Activated CD4-positive, alpha-beta T cell treated with anti-CD3 and anti-CD28 coated beads, Interleukin-2, amount 10 ng/mL, durations not matched to agents 24 days and 14 days (primary cell): ENCODE measurements at regions not wholly inside any gene's neighbourhood (a gene's known extent, or its start where the extent isn't known, plus 50 kb on each side); places are given as distances from the start of the nearest gene placed in this dataset.

ENCODE experiments used
- DNase-seq: peaks from one replicate; pipeline ENCODE4 v3.0.0; 2022
- H3K27ac Mint-ChIP-seq: one replicate; pipeline ENCODE4 v1.8.0; 2022; ENCODE audit warnings: mild to moderate bottlenecking, mixed read lengths
- H3K27me3 Mint-ChIP-seq: one replicate; pipeline ENCODE4 v1.8.0; 2022; ENCODE audit warnings: mixed read lengths
- H3K36me3 Mint-ChIP-seq: one replicate; pipeline ENCODE4 v1.8.0; 2022; ENCODE audit warnings: low read depth, mild to moderate bottlenecking, mixed read lengths
- H3K4me1 Mint-ChIP-seq: one replicate; pipeline ENCODE4 v1.8.0; 2021; ENCODE audit warnings: mixed read lengths
- H3K4me3 Mint-ChIP-seq: one replicate; pipeline ENCODE4 v1.8.0; 2022; ENCODE audit warnings: mild to moderate bottlenecking, moderate library complexity, mixed read lengths
- H3K9me3 Mint-ChIP-seq: one replicate; pipeline ENCODE4 v1.8.0; 2021; ENCODE audit warnings: mixed read lengths
- intact Hi-C: fragments of 100-400 bp; cut with micrococcal nuclease; formaldehyde crosslinking; loops from one replicate; pipeline ENCODE4 v1.15.1; 2023

DNA sequence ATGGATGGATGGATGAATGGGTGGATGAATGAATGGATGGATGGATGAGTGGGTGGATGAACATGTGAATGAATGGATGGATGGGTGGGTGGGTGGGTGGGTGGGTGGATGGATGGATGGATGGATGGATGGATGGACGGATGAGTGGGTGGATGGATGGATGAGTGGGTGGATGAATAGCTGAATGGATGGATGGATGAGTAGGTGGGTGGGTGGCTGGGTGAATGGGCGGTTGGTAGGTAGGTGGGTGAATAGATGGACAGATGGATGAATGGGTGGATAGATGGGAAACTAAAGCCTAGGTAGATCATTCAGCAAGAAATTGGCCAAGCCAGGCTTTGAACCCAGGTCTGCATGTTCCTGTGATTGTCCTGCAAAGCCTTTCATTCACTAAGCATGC, 155.6 kb downstream of the WNT5A start:
- H3K36me3 Mint-ChIP-seq, result no peaks in the 10 kb centered on the region
- H3K4me3 Mint-ChIP-seq, result no peak overlapping the region
- DNase-seq, result no peak
- intact Hi-C loops, result no loop called here
- peaks cover 10% of the 10 kb centered on the region for H3K9me3 Mint-ChIP-seq
- H3K4me1 Mint-ChIP-seq, result no peaks in the 10 kb centered on the region
- no peaks in the 10 kb centered on the region for H3K27me3 Mint-ChIP-seq
- no peak overlapping the region for H3K27ac Mint-ChIP-seq

DNA sequence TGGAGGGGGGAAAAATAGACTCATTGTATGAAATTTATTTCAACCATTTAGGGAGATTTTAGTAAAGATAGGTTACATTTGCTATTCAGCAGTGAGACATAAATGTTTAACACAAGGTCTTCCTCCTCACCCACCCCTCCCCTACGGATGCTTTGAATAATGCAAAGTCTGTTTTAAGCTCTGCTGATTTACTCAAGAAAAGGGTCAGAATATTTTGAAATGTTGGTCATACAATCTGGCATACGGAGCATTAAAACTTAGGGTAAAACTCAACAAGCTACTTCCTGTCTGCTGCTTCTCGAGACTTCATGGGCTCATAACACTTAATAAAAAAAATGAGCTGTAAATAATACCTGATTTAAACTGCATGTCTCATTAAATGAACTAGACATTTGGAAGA, 156.3 kb downstream of the WNT5A start:
- H3K9me3 Mint-ChIP-seq, result peaks cover 10% of the 10 kb centered on the region
- no peaks in the 10 kb centered on the region for H3K36me3 Mint-ChIP-seq
- H3K27me3 Mint-ChIP-seq, result no peaks in the 10 kb centered on the region
- no peaks in the 10 kb centered on the region for H3K4me1 Mint-ChIP-seq
- H3K27ac Mint-ChIP-seq, result no peak overlapping the region
- H3K4me3 Mint-ChIP-seq, result no peak overlapping the region
- intact Hi-C loops, result no loop called here
- no peak for DNase-seq

DNA sequence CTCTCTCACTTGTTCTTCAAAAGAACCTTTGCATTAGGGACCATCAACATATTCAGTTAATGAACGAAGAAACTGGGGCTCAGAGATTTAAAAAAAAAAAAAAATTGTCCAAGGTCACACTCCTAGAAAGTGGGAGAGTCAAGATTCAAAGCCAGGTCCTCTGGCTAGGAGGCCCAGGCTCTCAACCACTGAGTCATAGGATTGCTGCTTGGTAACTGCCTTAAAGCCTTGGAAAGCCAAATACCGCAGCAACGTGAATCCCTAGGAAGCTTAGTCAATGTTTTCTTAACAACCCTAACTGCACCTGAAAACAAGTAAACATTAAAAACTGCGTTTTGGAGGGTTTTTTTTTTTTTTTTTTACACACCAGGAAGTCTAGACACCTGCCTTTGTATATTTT, 156.8 kb downstream of the WNT5A start:
- peaks cover 10% of the 10 kb centered on the region for H3K9me3 Mint-ChIP-seq
- H3K36me3 Mint-ChIP-seq, result no peaks in the 10 kb centered on the region

DNA sequence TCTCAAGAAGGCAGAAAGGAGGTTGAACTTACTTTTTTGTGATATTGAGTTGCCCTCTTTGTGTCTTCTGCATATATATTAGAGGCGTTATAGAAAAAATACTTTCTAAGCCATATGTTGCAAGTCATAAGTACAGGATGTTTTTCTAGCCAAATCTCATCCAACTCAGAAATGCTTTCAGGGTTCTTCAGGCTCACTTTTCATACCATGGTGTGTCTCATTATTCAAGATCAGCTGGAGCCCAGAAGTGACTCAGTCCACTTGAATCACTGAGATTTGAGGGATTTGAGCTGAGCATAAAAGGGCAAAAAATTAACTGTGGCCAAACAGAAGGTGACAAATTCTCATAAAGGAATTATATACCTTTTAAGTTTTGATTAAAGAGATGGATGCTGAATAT, 157.3 kb downstream of the WNT5A start:
- no peaks in the 10 kb centered on the region for H3K4me1 Mint-ChIP-seq
- no peak for DNase-seq
- no peaks in the 10 kb centered on the region for H3K27me3 Mint-ChIP-seq
- no peaks in the 10 kb centered on the region for H3K36me3 Mint-ChIP-seq
- H3K27ac Mint-ChIP-seq, result no peak overlapping the region
- H3K9me3 Mint-ChIP-seq, result peaks cover 10% of the 10 kb centered on the region
- intact Hi-C loops, result no loop called here
- H3K4me3 Mint-ChIP-seq, result no peak overlapping the region

More for the DNA sequence above, 156.8 kb downstream of the WNT5A start:
- intact Hi-C loops, result no loop called here
- Mint-ChIP-seq H3K4me3 (no peak overlapping the region), H3K4me1 (no peaks in the 10 kb centered on the region), H3K27me3 (no peaks in the 10 kb centered on the region), H3K27ac (no peak overlapping the region)
- no peak for DNase-seq

DNA sequence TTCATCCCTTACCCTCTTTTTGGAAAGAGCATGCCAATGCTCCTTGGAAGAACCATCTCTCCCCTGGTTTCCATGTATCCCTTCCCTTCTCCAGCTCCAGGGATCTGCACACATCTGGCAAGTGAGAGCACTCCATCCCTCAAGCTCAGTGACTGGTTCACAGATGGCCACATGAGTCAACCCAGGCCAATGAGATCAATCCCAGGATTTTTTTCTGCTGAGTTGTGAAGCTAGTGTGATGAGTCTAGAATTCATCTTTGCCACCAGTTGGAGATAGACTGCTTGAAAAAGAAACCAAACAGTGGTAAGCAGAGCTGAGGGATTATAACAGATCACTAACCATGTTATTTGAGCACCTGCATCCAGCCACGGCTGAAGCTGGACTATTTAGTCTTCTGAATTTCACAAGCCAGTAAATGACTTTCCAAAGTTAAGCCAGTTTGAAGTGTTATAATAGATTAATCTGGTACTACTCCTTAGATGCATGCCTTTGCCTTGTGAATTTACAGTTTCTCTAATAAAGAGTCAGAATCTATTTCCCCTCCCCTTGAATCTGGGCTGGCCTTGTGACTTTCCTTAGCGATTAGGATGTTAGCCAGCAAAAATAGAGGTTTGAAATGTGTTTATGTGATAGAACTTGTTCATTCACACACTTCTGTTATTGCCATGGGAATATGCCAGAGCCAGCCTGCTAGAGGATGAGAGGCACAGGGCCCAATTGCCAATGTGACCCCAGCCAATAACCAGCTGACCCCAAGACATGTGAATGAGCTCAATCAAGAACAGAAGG, 159.8 kb downstream of the WNT5A start:
- Mint-ChIP-seq H3K4me3 (no peak overlapping the region), H3K27ac (no peak overlapping the region), H3K27me3 (no peaks in the 10 kb centered on the region), H3K36me3 (no peaks in the 10 kb centered on the region), H3K9me3 (peaks cover 10% of the 10 kb centered on the region), H3K4me1 (no peaks in the 10 kb centered on the region)
- intact Hi-C loops, result no loop called here
- DNase-seq, result no peak

DNA sequence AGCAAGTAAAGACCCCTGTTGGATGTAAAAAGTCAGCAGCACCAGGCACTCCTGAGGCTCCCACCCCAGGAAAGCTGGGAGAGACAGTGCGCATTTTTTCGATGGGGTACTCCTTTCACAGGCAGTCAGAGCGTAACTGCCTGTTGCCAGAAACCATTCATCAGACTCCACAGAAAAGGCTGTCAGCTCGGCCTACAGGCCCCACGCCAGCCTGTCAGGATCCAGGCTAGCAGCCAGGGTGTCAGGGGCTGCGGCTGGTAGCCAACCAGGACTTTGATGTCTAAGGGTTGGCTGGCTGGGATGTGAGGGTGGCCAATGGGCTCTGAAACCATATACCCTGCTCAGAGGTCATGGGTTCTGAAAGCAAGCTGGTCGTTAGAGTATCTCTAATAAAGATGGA, 164.5 kb downstream of the WNT5A start:
- Mint-ChIP-seq H3K36me3 (no peaks in the 10 kb centered on the region), H3K4me1 (no peaks in the 10 kb centered on the region), H3K27me3 (no peaks in the 10 kb centered on the region), H3K9me3 (no peaks in the 10 kb centered on the region), H3K27ac (no peak overlapping the region), H3K4me3 (no peak overlapping the region)
- no peak for DNase-seq
- intact Hi-C loops, result no loop called here

DNA sequence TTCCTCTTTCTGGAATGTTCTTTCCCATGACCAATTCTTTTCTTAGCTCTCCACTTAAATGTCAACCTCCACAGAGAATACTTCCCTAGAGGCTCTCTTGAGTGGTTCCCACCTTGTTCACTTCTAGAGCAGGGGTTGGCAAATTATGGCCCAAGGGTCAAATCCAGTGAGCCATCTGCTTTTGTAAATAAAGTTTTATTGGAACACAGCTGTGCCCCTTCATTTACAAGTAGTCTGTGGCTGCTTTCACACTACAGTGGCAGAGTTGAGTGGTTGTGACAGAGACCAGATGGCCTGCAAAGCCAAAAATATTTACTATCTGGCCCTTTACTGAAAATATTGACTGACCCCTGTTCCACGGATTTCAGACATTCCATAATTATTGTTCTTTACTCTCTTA, 166.2 kb downstream of the WNT5A start:
- H3K27me3 Mint-ChIP-seq, result no peaks in the 10 kb centered on the region
- intact Hi-C loops, result no loop called here
- DNase-seq, result no peak
- no peaks in the 10 kb centered on the region for H3K36me3 Mint-ChIP-seq
- no peaks in the 10 kb centered on the region for H3K4me1 Mint-ChIP-seq
- H3K27ac Mint-ChIP-seq, result no peak overlapping the region
- H3K9me3 Mint-ChIP-seq, result peaks cover 3% of the 10 kb centered on the region
- no peak overlapping the region for H3K4me3 Mint-ChIP-seq

DNA sequence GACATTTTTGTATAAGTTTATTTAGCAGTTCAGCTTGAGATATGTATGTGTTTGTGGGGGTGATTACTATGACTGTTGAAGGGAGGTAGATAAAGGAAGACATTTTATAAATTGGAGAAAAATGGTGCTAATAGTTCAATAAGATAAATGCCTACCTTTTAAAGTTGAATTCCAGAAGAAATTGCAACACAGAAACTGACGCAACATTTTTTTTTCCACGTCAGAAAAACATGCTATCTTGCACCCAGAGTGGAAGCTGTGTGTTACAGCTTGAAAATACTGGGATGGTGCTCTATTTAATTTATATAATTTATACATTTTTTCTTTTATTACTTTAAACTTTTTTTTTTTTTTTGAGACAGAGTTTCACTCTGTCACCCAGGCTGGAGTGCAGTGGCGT, 171.7 kb downstream of the WNT5A start:
- no peak for DNase-seq
- no peaks in the 10 kb centered on the region for H3K4me1 Mint-ChIP-seq
- no peak overlapping the region for H3K27ac Mint-ChIP-seq
- H3K9me3 Mint-ChIP-seq, result peaks cover 3% of the 10 kb centered on the region
- no peaks in the 10 kb centered on the region for H3K27me3 Mint-ChIP-seq
- no peak overlapping the region for H3K4me3 Mint-ChIP-seq
- intact Hi-C loops, result no loop called here
- H3K36me3 Mint-ChIP-seq, result no peaks in the 10 kb centered on the region

DNA sequence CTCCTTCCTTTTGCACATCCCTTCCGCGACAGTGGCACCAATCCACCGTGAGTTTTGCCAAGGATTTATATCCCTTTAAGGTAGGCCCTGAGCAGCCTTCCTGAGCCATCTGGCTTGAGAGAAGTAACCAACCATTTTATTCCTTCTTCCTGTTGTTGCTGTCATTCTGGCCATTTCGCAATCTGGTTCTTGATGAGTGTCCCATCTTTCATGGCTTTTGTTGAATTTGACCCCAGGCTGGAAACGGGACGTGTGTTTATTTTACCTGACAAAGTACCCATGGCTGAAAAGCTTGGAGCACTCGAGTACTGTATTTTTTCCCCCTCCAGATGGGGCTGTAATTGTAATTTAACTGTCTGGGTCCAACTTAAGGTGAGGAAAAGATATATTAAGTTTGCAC, 173.4 kb downstream of the WNT5A start:
- no peaks in the 10 kb centered on the region for H3K27me3 Mint-ChIP-seq
- no peak overlapping the region for H3K4me3 Mint-ChIP-seq

DNA sequence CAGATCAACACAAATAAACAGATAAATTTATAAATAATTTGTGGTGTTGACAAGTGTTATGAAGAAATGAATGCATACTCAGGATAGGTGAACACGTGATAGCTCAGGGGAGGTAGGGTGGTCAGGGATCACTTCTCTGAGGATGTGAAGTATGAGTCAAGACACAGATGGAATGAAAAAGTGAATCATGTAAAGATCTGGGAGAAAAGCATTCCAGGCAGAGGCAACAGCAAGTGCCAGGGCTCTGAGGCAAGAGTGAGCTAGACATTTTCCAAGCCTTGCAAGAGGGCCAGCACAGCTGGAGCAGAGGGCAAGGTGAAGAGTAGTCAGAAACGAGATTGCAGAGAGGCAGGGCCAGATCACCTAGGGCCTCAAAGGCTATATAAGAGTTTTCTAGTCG, 177.8 kb downstream of the WNT5A start:
- H3K9me3 Mint-ChIP-seq, result no peaks in the 10 kb centered on the region
- H3K27ac Mint-ChIP-seq, result no peak overlapping the region
- intact Hi-C loops, result no loop called here
- H3K4me1 Mint-ChIP-seq, result no peaks in the 10 kb centered on the region
- no peaks in the 10 kb centered on the region for H3K27me3 Mint-ChIP-seq
- no peaks in the 10 kb centered on the region for H3K36me3 Mint-ChIP-seq
- H3K4me3 Mint-ChIP-seq, result no peak overlapping the region
- no peak for DNase-seq

More for the DNA sequence above, 173.4 kb downstream of the WNT5A start:
- intact Hi-C loops, result no loop called here
- Mint-ChIP-seq H3K27ac (no peak overlapping the region), H3K36me3 (no peaks in the 10 kb centered on the region), H3K4me1 (no peaks in the 10 kb centered on the region), H3K9me3 (peaks cover 3% of the 10 kb centered on the region)
- no peak for DNase-seq

DNA sequence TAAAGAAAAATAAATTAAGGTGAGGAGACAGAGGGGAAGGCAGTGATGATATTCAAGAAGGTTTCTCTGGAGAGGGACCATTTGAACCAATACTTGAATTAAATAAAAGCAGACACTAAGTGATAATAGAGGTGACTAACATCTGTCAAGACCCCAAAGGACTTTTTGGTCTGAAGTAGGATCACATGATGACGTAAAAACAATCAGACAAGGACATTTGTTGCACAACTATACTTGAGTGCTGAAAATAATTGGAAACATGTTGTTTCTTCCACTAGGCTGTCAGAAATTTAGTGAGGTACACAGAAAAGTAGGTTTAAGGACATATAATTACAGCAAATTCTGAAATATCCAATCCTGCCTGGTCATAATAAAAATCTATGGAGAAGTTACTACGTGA, 179.5 kb downstream of the WNT5A start:
- Mint-ChIP-seq H3K36me3 (no peaks in the 10 kb centered on the region), H3K4me3 (no peak overlapping the region), H3K4me1 (no peaks in the 10 kb centered on the region), H3K27ac (no peak overlapping the region), H3K27me3 (no peaks in the 10 kb centered on the region), H3K9me3 (no peaks in the 10 kb centered on the region)
- intact Hi-C loops, result no loop called here
- DNase-seq, result no peak

DNA sequence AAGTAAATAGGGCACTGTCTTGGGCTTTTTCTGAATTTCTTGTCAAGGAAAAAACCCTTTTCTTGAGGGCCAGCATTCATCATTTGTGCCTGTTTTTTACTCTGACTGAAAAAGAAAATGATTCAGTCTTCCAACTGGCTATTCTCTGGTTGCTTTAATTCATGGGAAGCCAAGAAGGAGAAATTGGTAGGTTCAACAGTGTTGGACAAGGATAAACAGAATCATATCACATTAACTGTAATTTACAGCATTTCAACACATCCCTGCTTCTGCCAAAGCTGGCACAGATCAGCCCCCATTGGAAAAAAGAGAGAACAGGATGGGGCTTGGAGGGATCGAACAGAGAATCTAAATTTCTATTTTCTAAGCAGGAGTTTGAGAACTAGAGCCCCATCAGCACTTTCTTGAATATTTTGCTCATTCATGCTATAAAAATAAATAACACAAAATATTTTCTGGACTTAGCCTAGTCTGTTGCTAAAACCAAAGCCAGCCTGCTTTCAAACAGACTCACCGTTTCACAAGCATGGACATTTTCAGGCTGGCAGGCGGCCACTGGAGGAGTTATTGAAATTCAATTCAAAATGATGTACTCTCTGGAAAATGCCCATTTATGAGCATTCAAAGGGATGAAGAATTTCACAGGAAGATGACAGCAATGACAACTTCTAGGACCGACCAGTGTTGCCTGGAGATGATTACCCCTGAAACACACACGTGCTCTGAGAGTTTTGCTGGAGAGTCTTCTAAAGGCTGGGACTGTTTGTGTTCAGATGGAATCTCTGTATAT, 181.2 kb downstream of the WNT5A start:
- Mint-ChIP-seq H3K4me3 (no peak overlapping the region), H3K27ac (no peak overlapping the region), H3K36me3 (no peaks in the 10 kb centered on the region), H3K9me3 (no peaks in the 10 kb centered on the region), H3K4me1 (no peaks in the 10 kb centered on the region), H3K27me3 (no peaks in the 10 kb centered on the region)
- intact Hi-C loops, result no loop called here
- DNase-seq, result no peak

DNA sequence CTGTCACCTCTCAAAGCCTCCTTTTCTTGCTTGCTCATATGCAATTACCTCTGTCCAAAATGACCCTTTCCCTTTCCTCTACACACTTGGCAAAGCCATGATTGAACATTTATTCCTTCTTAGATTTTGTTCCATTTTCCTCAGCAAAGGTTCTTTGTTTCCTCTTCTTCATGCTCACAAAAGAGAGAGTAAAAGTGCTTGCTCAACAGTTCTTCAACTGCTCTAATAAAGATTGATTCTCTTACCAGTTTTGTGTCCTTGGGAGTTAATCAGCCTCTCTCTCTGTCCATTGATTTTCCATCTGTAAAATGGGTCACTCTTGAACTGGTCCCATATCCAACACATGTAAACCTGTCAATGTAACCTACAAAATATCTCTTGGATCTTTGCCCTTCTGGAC, 186.4 kb downstream of the WNT5A start:
- Mint-ChIP-seq H3K27me3 (no peaks in the 10 kb centered on the region), H3K36me3 (no peaks in the 10 kb centered on the region), H3K4me3 (no peak overlapping the region), H3K4me1 (no peaks in the 10 kb centered on the region), H3K27ac (no peak overlapping the region), H3K9me3 (no peaks in the 10 kb centered on the region)
- DNase-seq, result no peak
- intact Hi-C loops, result no loop called here

DNA sequence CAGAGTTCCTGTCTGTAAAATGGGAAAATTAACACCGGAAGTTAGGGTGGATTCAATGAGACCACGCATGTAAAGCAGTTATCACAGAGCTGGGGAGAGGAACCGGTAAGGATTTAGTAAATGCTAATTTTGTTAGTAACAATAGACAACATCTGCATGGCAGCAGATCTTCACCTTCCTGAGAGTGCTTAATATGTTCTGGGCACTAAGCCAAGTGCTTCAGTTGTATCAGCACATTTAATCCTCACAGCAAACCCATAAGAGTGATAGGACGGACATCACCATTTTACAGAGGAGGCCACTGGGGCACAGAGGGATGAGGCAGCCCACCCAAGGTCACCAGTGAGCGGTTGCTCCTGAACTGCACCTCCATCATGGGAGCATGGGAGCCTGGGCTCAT, 189.4 kb downstream of the WNT5A start:
- intact Hi-C loops, result no loop called here
- no peaks in the 10 kb centered on the region for H3K36me3 Mint-ChIP-seq
- H3K9me3 Mint-ChIP-seq, result no peaks in the 10 kb centered on the region
- no peaks in the 10 kb centered on the region for H3K4me1 Mint-ChIP-seq
- no peak for DNase-seq
- H3K4me3 Mint-ChIP-seq, result no peak overlapping the region
- no peaks in the 10 kb centered on the region for H3K27me3 Mint-ChIP-seq
- no peak overlapping the region for H3K27ac Mint-ChIP-seq
